ENCODE measurements at regions not wholly inside any gene's neighbourhood (a gene's known extent, or its start where the extent isn't known, plus 50 kb on each side); places are given as distances from the start of the nearest gene placed in this dataset.
"Not testable (repeated sequence)": the region's sequence is repeated elsewhere in the genome, so short reads cannot be mapped to it uniquely, and the experiment has no call there.

GRCh38 chr21:5975719-5976118 lies 4545.7 kb upstream of the TPTE start:
- not testable (repeated sequence) for H3K27ac ChIP-seq (ENCODE audit: low read depth in 1 of 2, low read length in 1 of 2); H3K9me3 ChIP-seq (ENCODE audit: control insufficient read depth in 2 of 2, insufficient read depth in 1 of 2, low read length in 1 of 2); DNase-seq (ENCODE audit: low read depth in 6 of 9, low spot score in 9 of 9); H3K4me1 ChIP-seq (ENCODE audit: control insufficient read depth in 2 of 2, insufficient read depth in 2 of 2, low read length in 2 of 2); H3K27me3 ChIP-seq (ENCODE audit: control insufficient read depth in 2 of 2, insufficient read depth in 1 of 2, low read length in 1 of 2); H3K4me3 ChIP-seq (ENCODE audit: low read length in 2 of 2); H3K36me3 ChIP-seq (ENCODE audit: control insufficient read depth in 2 of 2, insufficient read depth in 2 of 2, low read length in 1 of 2)
- no CpG with 5 or more reads among the region's 5 CpGs for WGBS

GRCh38 chr21:5997586-5997985 lies 4523.8 kb upstream of the TPTE start:
- H3K4me3 ChIP-seq (ENCODE audit: low read length in 2 of 2); H3K36me3 ChIP-seq (ENCODE audit: control insufficient read depth in 2 of 2, insufficient read depth in 2 of 2, low read length in 1 of 2); H3K27ac ChIP-seq (ENCODE audit: low read depth in 1 of 2, low read length in 1 of 2); H3K4me1 ChIP-seq (ENCODE audit: control insufficient read depth in 2 of 2, insufficient read depth in 2 of 2, low read length in 2 of 2); H3K27me3 ChIP-seq (ENCODE audit: control insufficient read depth in 2 of 2, insufficient read depth in 1 of 2, low read length in 1 of 2); DNase-seq (ENCODE audit: low read depth in 6 of 9, low spot score in 9 of 9); H3K9me3 ChIP-seq (ENCODE audit: control insufficient read depth in 2 of 2, insufficient read depth in 1 of 2, low read length in 1 of 2): not testable (repeated sequence)
- WGBS = no CpG with 5 or more reads among the region's 2 CpGs

- not testable (repeated sequence) for DNase-seq (ENCODE audit: low read depth in 6 of 9, low spot score in 9 of 9); H3K4me1 ChIP-seq (ENCODE audit: control insufficient read depth in 2 of 2, insufficient read depth in 2 of 2, low read length in 2 of 2); H3K27ac ChIP-seq (ENCODE audit: low read depth in 1 of 2, low read length in 1 of 2); H3K4me3 ChIP-seq (ENCODE audit: low read length in 2 of 2); H3K9me3 ChIP-seq (ENCODE audit: control insufficient read depth in 2 of 2, insufficient read depth in 1 of 2, low read length in 1 of 2); H3K27me3 ChIP-seq (ENCODE audit: control insufficient read depth in 2 of 2, insufficient read depth in 1 of 2, low read length in 1 of 2); H3K36me3 ChIP-seq (ENCODE audit: control insufficient read depth in 2 of 2, insufficient read depth in 2 of 2, low read length in 1 of 2)
- WGBS = no CpG with 5 or more reads among the region's 7 CpGs
These were observed 4505.8 kb upstream of the TPTE start for GRCh38 chr21:6015422-6016057.

GRCh38 chr21:6020460-6020859 lies 4500.9 kb upstream of the TPTE start:
- not testable (repeated sequence) for H3K27ac ChIP-seq (ENCODE audit: low read depth in 1 of 2, low read length in 1 of 2); H3K9me3 ChIP-seq (ENCODE audit: control insufficient read depth in 2 of 2, insufficient read depth in 1 of 2, low read length in 1 of 2); H3K36me3 ChIP-seq (ENCODE audit: control insufficient read depth in 2 of 2, insufficient read depth in 2 of 2, low read length in 1 of 2); DNase-seq (ENCODE audit: low read depth in 6 of 9, low spot score in 9 of 9); H3K4me1 ChIP-seq (ENCODE audit: control insufficient read depth in 2 of 2, insufficient read depth in 2 of 2, low read length in 2 of 2); H3K4me3 ChIP-seq (ENCODE audit: low read length in 2 of 2); H3K27me3 ChIP-seq (ENCODE audit: control insufficient read depth in 2 of 2, insufficient read depth in 1 of 2, low read length in 1 of 2)
- no CpG with 5 or more reads among the region's 5 CpGs for WGBS

GRCh38 chr21:6020953-6021716 lies 4500.2 kb upstream of the TPTE start:
- not testable (repeated sequence) for H3K36me3 ChIP-seq (ENCODE audit: control insufficient read depth in 2 of 2, insufficient read depth in 2 of 2, low read length in 1 of 2); H3K4me1 ChIP-seq (ENCODE audit: control insufficient read depth in 2 of 2, insufficient read depth in 2 of 2, low read length in 2 of 2); H3K9me3 ChIP-seq (ENCODE audit: control insufficient read depth in 2 of 2, insufficient read depth in 1 of 2, low read length in 1 of 2); H3K4me3 ChIP-seq (ENCODE audit: low read length in 2 of 2); DNase-seq (ENCODE audit: low read depth in 6 of 9, low spot score in 9 of 9); H3K27ac ChIP-seq (ENCODE audit: low read depth in 1 of 2, low read length in 1 of 2); H3K27me3 ChIP-seq (ENCODE audit: control insufficient read depth in 2 of 2, insufficient read depth in 1 of 2, low read length in 1 of 2)
- WGBS = no CpG with 5 or more reads among the region's 10 CpGs

GRCh38 chr21:6021717-6022270 lies 4499.6 kb upstream of the TPTE start:
- not testable (repeated sequence) for H3K27ac ChIP-seq (ENCODE audit: low read depth in 1 of 2, low read length in 1 of 2); H3K36me3 ChIP-seq (ENCODE audit: control insufficient read depth in 2 of 2, insufficient read depth in 2 of 2, low read length in 1 of 2); H3K4me3 ChIP-seq (ENCODE audit: low read length in 2 of 2); H3K27me3 ChIP-seq (ENCODE audit: control insufficient read depth in 2 of 2, insufficient read depth in 1 of 2, low read length in 1 of 2); H3K9me3 ChIP-seq (ENCODE audit: control insufficient read depth in 2 of 2, insufficient read depth in 1 of 2, low read length in 1 of 2); H3K4me1 ChIP-seq (ENCODE audit: control insufficient read depth in 2 of 2, insufficient read depth in 2 of 2, low read length in 2 of 2); DNase-seq (ENCODE audit: low read depth in 6 of 9, low spot score in 9 of 9)
- WGBS = no CpG with 5 or more reads among the region's 4 CpGs

GRCh38 chr21:6023331-6023730 lies 4498.1 kb upstream of the TPTE start:
- DNase-seq (ENCODE audit: low read depth in 6 of 9, low spot score in 9 of 9); H3K27me3 ChIP-seq (ENCODE audit: control insufficient read depth in 2 of 2, insufficient read depth in 1 of 2, low read length in 1 of 2); H3K4me1 ChIP-seq (ENCODE audit: control insufficient read depth in 2 of 2, insufficient read depth in 2 of 2, low read length in 2 of 2); H3K9me3 ChIP-seq (ENCODE audit: control insufficient read depth in 2 of 2, insufficient read depth in 1 of 2, low read length in 1 of 2); H3K27ac ChIP-seq (ENCODE audit: low read depth in 1 of 2, low read length in 1 of 2); H3K36me3 ChIP-seq (ENCODE audit: control insufficient read depth in 2 of 2, insufficient read depth in 2 of 2, low read length in 1 of 2); H3K4me3 ChIP-seq (ENCODE audit: low read length in 2 of 2): not testable (repeated sequence)
- no CpG with 5 or more reads among the region's 3 CpGs for WGBS

GRCh38 chr21:6025139-6025538 lies 4496.2 kb upstream of the TPTE start:
- not testable (repeated sequence) for H3K9me3 ChIP-seq (ENCODE audit: control insufficient read depth in 2 of 2, insufficient read depth in 1 of 2, low read length in 1 of 2); H3K27ac ChIP-seq (ENCODE audit: low read depth in 1 of 2, low read length in 1 of 2); H3K36me3 ChIP-seq (ENCODE audit: control insufficient read depth in 2 of 2, insufficient read depth in 2 of 2, low read length in 1 of 2); H3K4me3 ChIP-seq (ENCODE audit: low read length in 2 of 2); H3K4me1 ChIP-seq (ENCODE audit: control insufficient read depth in 2 of 2, insufficient read depth in 2 of 2, low read length in 2 of 2); H3K27me3 ChIP-seq (ENCODE audit: control insufficient read depth in 2 of 2, insufficient read depth in 1 of 2, low read length in 1 of 2); DNase-seq (ENCODE audit: low read depth in 6 of 9, low spot score in 9 of 9)
- no CpG with 5 or more reads among the region's 3 CpGs for WGBS

- DNase-seq (ENCODE audit: low read depth in 6 of 9, low spot score in 9 of 9); H3K27me3 ChIP-seq (ENCODE audit: control insufficient read depth in 2 of 2, insufficient read depth in 1 of 2, low read length in 1 of 2); H3K27ac ChIP-seq (ENCODE audit: low read depth in 1 of 2, low read length in 1 of 2); H3K36me3 ChIP-seq (ENCODE audit: control insufficient read depth in 2 of 2, insufficient read depth in 2 of 2, low read length in 1 of 2); H3K9me3 ChIP-seq (ENCODE audit: control insufficient read depth in 2 of 2, insufficient read depth in 1 of 2, low read length in 1 of 2); H3K4me3 ChIP-seq (ENCODE audit: low read length in 2 of 2); H3K4me1 ChIP-seq (ENCODE audit: control insufficient read depth in 2 of 2, insufficient read depth in 2 of 2, low read length in 2 of 2): not testable (repeated sequence)
- no CpG with 5 or more reads among the region's 3 CpGs for WGBS
These were observed 4493.9 kb upstream of the TPTE start for GRCh38 chr21:6027497-6027896.

Measured in thymus (tissue), 11 donors.